Adrenal gland (tissue), 5 donors: ENCODE measurements at regions not wholly inside any gene's neighbourhood (a gene's known extent, or its start where the extent isn't known, plus 50 kb on each side); places are given as distances from the start of the nearest gene placed in this dataset.

ENCODE experiments used
- POLR2A ChIP-seq, 2 donors: fragments of 450-650 bp; IDR thresholded peaks; one replicate each; pipeline ENCODE4 v1.6.1; 2017; ENCODE audit warnings: antibody characterized with exemption in 2 of 2, mild to moderate bottlenecking in 2 of 2, moderate library complexity in 1 of 2
- TF ChIP-seq, protein P1 (sequence below), 6 experiments: fragments of 450-650 bp in 4 of 6; fragments of 200-600 bp in 2 of 6; sonication (generic) in 1 of 6; IDR thresholded peaks; 1 replicate in 5 of 6; 2 replicates in 1 of 6; pipeline versions ENCODE4 v1.5.1 to v1.8.0; 2016 to 2021; ENCODE audit warnings: antibody characterized with exemption in 6 of 6, mild to moderate bottlenecking in 2 of 6, moderate library complexity in 1 of 6
- donor health status: DM: no; HTN: no; CAD: no.

GRCh38 chr6:170048615-170049256 is 242.1 kb downstream of the DLL1 start:
- TF ChIP-seq, protein P1, sequence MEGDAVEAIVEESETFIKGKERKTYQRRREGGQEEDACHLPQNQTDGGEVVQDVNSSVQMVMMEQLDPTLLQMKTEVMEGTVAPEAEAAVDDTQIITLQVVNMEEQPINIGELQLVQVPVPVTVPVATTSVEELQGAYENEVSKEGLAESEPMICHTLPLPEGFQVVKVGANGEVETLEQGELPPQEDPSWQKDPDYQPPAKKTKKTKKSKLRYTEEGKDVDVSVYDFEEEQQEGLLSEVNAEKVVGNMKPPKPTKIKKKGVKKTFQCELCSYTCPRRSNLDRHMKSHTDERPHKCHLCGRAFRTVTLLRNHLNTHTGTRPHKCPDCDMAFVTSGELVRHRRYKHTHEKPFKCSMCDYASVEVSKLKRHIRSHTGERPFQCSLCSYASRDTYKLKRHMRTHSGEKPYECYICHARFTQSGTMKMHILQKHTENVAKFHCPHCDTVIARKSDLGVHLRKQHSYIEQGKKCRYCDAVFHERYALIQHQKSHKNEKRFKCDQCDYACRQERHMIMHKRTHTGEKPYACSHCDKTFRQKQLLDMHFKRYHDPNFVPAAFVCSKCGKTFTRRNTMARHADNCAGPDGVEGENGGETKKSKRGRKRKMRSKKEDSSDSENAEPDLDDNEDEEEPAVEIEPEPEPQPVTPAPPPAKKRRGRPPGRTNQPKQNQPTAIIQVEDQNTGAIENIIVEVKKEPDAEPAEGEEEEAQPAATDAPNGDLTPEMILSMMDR (IDR thresholded peaks at IDR 0.05): no peak
- no peak for TF ChIP-seq POLR2A (IDR thresholded peaks at IDR 0.05)
